Mucosa of descending colon (tissue), 3 donors: ENCODE measurements at regions not wholly inside any gene's neighbourhood (a gene's known extent, or its start where the extent isn't known, plus 50 kb on each side); places are given as distances from the start of the nearest gene placed in this dataset.

Experiments used
- ATAC-seq: fragments of 200-7000 bp; cut with Tn5 transposase; one replicate; pipeline ENCODE4 v1.9.1; 2020; ENCODE audit warnings: mild to moderate bottlenecking, moderate library complexity
- DNase-seq, 3 donors: peaks; one replicate each; pipeline ENCODE4 v3.0.0-alpha.2; 2020
- H3K36me3 ChIP-seq: fragments of 200-600 bp; one replicate; pipeline ENCODE4 v1.8.0; 2021; ENCODE audit warnings: low read depth, mild to moderate bottlenecking
- H3K4me1 ChIP-seq: fragments of 200-600 bp; one replicate; pipeline ENCODE4 v1.8.0; 2021; ENCODE audit warnings: low read depth, mild to moderate bottlenecking
- H3K4me3 ChIP-seq: fragments of 200-600 bp; one replicate; pipeline ENCODE4 v1.8.0; 2021; ENCODE audit warnings: mild to moderate bottlenecking
- H3K9me3 ChIP-seq: fragments of 200-600 bp; one replicate; pipeline ENCODE4 v1.8.0; 2021; ENCODE audit warnings: mild to moderate bottlenecking
- intact Hi-C, 2 donors: fragments of 100-400 bp; cut with DNase I in 1 of 2; cut with micrococcal nuclease in 1 of 2; formaldehyde crosslinking; loops; one replicate each; pipeline versions ENCODE4 v1.11.0 to v1.11.1; 2022; cut with DNase I, micrococcal nuclease
- TF ChIP-seq, protein P1 (sequence below): fragments of 200-600 bp; IDR thresholded peaks from one replicate; pipeline ENCODE4 v1.8.0; 2022; ENCODE audit warnings: antibody characterized with exemption, mild to moderate bottlenecking
- donor health status: DM: no; HTN: no; CAD: no; lungs with moderate emphysema.
- donor health status: DM: no; HTN: no; CAD: no.
- donor health status: DM: no; HTN: yes; CAD: no.

DNA sequence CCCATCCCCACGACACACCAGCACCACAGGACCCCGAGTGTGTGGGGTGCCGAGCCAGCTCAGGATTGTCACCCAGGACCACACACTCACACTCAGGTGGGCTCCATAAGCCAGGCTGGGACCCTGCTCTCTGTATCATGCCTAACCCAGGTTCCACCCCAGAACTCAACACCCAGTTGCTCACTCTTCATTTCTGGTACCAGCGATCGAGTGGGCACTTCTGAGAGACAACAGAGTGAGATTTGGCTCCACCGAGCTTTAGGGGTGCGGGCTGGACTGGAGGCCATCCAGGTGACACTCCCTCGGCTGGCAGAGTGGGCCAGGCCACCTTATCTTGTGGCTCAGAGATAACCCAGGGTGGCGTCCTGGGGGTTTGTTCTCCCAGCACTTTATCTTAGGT lies 1323.8 kb downstream of the BRD1 start:
- no peak overlapping the region for H3K4me3 ChIP-seq
- ATAC-seq (no peak), DNase-seq (peak in 1 of 3 donors; percentile 15)
- intact Hi-C loops: no loop called here
- H3K36me3 ChIP-seq: no peaks in the 10 kb centered on the region
- no peaks in the 10 kb centered on the region for H3K4me1 ChIP-seq
- TF ChIP-seq, protein P1, sequence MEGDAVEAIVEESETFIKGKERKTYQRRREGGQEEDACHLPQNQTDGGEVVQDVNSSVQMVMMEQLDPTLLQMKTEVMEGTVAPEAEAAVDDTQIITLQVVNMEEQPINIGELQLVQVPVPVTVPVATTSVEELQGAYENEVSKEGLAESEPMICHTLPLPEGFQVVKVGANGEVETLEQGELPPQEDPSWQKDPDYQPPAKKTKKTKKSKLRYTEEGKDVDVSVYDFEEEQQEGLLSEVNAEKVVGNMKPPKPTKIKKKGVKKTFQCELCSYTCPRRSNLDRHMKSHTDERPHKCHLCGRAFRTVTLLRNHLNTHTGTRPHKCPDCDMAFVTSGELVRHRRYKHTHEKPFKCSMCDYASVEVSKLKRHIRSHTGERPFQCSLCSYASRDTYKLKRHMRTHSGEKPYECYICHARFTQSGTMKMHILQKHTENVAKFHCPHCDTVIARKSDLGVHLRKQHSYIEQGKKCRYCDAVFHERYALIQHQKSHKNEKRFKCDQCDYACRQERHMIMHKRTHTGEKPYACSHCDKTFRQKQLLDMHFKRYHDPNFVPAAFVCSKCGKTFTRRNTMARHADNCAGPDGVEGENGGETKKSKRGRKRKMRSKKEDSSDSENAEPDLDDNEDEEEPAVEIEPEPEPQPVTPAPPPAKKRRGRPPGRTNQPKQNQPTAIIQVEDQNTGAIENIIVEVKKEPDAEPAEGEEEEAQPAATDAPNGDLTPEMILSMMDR: no peak
- no peaks in the 10 kb centered on the region for H3K9me3 ChIP-seq

DNA sequence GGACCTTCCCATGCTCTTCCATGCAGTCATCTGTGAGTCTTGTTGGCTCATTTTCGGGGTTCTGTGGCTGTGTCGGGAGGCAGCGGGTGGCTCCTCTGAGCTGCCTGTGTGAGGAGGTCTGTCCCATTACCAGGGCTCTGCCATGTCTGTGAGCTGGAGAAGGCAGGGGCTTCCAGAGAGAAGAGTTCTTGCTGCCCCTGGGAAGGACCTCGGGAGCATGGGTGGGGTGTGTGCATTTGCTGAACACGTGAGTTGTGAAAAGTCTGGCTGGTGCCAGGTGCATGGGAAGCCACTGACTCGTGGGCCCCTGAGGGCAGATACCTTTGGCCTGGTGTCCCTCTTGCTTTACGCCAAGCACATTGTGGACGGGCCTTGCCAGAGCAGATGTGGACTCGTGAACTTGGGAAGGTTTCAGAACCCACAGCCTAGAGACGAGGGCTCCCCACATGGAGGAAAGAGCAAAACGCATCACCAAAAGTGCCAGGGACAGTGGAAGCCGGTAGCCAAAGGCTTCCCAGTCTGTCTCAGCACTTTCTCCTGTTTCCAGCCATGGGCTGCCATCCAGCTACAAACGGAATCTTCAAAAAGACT lies 1324.5 kb downstream of the BRD1 start:
- no peak for ATAC-seq
- TF ChIP-seq, protein P1: no peak
- peak in 1 of 3 donors; percentile 22 for DNase-seq
- Histone ChIP-seq H3K9me3 (no peaks in the 10 kb centered on the region), H3K4me1 (no peaks in the 10 kb centered on the region), H3K36me3 (no peaks in the 10 kb centered on the region), H3K4me3 (no peak overlapping the region)
- intact Hi-C loops: no loop called here

DNA sequence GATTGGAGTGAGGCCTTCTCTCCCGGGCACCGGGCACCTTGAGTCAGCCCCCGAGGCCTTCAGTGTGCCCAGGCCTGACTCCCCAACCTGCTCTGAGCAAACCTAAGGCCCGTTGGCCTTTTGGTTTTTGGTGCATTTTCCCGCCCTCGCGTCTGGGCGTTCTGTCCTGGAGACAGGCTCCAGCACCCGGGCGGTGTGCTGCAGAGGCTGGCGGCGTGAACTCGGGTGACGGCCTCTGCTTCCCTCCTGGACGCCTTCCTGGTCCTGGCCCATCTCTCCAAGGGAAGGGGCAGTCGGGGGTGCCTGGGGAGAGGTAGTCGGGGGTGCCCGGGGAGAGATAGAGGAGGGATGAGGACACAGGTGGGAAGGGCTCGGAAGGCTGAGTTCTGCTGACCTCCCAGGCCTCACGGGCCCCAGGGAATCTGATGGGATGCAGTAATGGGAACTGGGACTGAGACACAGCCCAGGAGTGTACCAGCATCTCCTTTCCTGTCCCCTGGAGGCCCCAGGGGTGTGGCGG lies 1326.4 kb downstream of the BRD1 start:
- ATAC-seq (no peak), DNase-seq (peak in 1 of 3 donors; percentile 29)
- TF ChIP-seq, protein P1: no peak
- intact Hi-C loops: no loop called here
- Histone ChIP-seq H3K4me3 (no peak overlapping the region), H3K36me3 (no peaks in the 10 kb centered on the region), H3K4me1 (no peaks in the 10 kb centered on the region), H3K9me3 (no peaks in the 10 kb centered on the region)

DNA sequence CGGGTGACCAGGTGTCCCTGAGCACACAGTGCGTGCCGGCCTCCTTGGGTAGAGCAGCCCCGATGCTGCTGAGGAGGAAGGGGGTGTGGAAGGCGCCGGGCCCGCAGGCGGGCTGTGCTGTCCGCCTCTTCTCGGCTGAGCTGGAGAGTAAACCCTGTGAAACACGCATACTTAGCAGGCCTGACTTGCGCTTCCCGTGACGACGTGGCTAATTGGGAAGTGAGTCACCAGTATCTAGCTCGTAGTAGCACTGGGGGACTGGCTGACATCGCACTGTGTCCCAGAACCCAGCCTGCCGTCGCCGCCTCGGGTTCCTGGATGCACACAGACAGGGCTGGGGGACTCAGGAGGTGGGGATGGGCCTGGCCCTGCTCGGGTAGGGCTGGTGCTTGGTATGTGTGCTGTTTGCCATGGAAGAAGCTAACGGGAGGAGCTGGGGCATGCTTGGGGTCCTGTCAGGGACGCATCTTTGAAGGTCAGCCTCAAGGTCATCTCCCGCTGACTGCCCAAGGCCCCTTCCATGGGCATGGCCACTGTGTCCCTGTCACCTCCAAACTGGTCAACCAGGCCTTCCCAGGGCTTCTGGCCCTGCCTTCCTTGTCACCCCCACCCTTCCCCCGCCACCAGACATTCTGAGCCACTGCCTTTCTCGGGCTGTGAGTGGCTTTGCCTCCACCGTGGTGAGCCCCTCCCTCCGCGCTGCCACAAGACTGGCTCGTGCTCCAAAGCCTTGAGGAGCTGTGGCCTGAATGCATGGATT lies 1327.0 kb downstream of the BRD1 start:
- Histone ChIP-seq H3K36me3 (no peaks in the 10 kb centered on the region), H3K4me1 (no peaks in the 10 kb centered on the region), H3K9me3 (no peaks in the 10 kb centered on the region), H3K4me3 (no peak overlapping the region)
- intact Hi-C loops: no loop called here
- no peak for ATAC-seq
- TF ChIP-seq, protein P1: no peak
- peak in 1 of 3 donors; percentile 37 for DNase-seq

DNA sequence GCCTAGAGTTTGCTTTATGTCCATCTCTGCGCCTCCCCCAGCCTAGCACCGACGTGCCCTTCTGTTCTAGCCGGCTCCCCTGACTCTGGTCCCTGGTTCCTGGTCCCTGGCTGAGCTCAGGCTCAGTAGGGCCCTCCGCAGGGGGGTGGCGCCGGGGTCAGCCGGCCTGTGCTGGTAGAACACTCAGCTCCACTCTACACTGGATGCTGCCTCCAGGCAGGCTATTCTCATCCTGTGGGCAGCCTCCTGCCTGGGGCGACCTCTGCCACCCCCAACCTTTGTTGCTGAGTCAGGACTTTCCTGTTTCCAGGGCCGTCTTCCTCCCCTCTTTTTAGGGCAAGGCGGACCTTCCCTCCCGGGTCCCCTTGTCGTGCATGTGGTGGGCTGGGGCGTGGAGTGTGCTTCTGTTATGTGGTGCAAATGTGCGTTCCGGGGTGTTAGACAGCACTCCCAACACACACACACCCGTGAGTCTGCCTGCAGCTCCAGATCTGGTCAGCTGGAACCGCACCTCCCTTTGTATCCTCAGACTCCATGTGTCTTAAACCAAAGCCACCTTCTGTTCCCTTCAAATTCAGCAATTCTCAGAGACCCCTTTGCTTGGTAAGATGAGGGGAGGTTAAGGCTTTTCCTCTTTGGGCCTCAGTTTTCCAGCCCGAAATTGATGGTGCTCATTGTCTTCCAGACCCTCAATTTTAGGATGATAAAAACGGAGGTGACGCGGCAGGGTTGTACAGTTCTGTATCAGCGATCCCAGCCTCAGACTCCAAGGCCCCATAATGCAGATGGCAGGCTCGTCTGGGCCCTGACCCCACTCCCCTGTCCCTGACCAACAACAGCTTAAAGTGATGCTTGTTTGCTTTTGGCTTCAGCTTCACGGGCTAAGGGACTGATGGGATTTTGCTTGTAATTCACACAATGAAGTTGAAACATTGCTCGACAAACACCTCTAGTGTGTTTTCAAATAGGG lies 1327.9 kb downstream of the BRD1 start:
- peak in 1 of 3 donors; percentile 14 for DNase-seq
- no peaks in the 10 kb centered on the region for H3K4me1 ChIP-seq
- no peaks in the 10 kb centered on the region for H3K9me3 ChIP-seq
- intact Hi-C loops: no loop called here
- TF ChIP-seq, protein P1: no peak
- no peak for ATAC-seq
- no peak overlapping the region for H3K4me3 ChIP-seq
- H3K36me3 ChIP-seq: no peaks in the 10 kb centered on the region
